ENCODE measurements at regions not wholly inside any gene's neighbourhood (a gene's known extent, or its start where the extent isn't known, plus 50 kb on each side); places are given as distances from the start of the nearest gene placed in this dataset.

DNA sequence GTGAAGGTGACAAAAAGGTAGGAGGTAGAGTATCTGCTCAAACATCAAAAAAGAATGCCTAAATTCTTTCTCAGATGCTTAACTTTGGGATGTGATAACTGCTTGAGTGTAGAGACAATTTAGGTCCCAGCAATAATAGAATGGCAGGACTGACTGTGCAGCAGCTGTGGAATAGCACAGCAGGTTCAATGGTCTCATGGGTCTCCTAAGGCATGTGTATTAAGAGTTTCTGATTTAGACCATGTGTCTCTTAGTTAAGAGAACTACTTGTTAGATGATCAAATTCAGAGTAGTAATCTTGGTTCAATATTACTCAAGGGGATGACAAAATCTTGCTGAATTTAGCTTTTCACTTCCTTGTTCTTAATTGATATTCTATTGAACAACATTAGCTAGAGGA lies 72.0 kb downstream of the ALX1 start:
- no peak for DNase-seq

DNA sequence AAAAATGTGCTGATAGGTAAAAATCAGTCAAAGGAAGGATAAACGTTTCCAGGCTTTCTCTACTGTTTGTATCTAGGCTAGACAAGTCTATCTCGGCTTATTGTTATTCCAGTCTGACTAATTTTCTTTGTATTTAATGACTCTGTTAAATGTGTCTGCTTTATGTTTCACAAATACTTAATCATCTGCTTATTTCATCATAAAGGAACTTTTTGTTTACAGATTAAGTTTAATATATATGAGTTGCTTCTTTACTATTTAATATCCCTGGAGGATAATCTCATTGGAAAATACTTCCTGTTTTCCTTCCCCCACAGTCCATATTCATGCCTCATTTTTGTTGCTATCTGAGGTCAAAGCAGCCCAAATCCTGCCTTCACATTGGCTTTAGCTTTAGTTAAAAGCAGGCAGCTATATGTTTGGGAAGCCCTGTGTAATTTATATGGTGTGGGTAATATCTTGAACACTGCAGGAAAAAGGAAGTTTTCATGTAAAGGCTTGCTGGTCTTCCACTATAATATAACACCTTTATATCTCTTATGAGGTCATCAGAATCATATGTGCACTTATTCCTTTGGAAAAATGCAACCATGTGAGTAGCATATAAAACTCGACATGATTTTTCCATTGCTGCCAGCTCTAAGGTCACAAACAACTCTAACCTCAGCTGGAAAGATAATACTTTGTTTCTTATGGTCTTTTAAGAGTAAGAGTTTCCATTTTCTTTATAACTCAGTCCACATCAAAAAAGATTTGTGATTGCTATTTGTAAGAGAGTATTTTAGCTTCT lies 76.8 kb downstream of the ALX1 start:
- DNase-seq: no peak

DNA sequence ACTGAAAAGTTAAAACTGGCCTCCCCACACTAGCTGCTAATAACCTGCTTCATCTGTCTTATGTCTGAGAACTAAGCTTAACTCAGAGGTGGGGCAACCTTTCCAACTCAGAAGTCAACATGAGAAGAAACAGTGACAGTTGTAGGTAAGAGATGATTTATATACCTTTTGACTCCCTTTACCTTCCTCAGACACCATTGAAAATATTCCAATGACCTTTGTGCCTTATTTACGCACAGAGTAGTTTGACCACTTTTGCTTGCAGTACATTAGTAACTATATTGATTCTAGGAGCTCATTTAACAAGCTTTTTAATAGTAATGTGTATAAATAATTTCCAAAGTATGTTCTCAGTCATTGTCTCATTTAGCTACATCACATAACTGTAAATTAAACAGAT lies 77.6 kb downstream of the ALX1 start:
- DNase-seq: no peak

DNA sequence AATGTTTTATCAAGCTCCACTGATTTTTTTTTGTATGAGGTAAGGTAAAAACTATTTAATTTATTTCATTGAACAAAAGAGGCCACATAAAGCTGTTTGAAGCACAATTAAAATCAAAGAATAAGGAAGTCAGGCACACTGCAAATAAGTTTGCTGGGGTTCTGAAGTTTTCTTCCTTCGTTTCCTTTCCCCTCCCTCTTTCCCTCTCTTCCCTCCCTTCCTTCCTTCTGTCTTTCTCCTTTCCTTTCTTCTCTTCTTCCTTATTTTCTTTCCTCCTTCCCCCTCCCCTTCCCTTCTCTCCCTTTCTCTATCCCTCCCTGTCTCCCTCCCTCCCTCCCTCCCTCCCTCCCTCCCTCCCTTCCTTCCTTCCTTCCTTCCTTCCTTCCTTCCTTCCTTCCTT lies 78.7 kb downstream of the ALX1 start:
- DNase-seq: no peak

DNA sequence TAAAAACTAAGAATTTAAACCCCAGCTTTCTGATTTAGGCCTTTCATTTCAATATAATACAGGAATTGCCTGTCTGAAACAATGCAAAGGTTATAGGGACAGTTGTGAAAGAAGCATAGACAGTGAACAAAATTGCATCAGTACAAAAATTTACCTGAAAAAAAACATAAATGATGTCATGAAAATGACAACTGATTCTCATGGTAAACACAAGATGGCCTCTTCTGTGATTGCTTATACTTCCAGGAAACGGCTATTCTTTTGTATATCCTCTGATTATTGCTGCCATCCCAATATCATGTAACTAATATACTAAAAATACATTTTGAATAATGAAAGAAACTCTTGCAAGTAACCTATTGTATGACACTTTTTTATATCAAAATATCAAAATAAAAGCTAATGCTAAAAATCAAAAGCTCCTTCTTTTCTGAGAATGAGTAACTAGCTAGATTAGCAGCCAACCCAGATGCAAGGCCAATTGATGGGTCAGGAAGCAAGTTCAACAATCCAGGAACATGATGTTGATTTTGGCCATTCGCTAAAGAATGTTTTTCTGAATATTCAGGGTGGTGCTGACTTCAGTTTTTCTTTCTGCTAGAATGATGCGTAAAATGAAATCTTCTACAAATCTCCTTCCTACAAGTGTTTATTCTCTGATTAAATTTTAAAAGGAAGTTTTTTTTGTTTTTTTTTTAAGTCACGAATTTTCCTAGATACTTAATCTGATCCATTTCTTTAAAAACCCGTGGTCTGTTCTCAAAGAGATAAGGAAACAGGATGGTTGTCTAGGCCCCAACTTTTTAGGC lies 83.6 kb downstream of the ALX1 start:
- DNase-seq: no peak

DNA sequence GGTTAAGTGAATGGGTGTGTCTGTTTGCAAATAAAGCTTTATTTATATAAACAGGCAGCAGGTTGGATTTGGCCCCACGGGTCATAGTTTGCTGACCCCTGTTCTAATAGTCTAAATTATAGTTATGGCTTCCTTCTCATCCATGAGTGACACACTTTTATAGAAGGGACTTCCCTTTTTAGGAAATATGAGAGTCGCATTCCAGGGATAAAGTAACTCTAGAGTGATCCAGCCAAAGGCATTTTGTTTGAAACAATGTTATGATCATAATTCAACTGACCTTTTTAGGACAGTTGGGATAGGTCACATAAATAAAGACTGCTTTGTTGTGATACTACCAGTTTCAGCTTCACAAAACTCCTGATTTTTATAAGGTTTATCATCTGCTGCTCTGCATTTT lies 87.9 kb downstream of the ALX1 start:
- no peak for DNase-seq

DNA sequence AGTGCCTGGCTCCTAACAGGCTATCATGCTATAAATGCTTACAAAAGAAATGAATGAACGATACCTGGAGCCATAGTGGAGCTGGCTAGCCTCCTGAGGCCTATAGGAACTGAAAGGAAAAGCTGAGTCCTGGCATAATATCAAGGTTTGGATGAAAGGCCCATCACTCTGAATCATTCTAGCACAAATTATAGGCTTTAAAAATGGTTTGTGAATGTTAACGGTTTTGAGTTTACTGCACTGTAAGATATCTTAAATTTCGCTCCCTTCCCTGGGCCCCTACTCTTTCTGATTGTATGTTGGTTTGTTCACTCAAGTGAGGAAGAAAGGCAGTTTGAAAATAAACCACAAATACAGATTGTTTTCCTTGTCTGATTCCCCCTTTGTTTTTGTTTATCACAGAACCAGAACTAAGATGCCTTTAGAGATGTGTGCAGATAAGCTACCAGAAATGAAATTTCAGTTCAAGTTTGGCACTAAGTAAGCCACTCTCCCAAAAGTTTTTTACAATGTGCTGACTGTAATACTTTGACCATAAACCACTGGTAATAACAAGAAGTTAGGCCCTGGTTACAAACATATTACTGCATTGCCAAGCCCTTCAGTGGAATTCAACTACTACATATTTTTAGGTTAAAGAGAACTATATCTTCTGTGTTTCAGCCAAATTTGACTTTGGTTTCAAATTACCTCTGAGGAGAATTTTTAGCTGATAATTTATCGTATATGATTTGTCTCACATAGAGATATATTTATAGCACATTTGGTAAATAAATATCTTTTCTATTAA lies 89.5 kb downstream of the ALX1 start:
- DNase-seq: no peak

DNA sequence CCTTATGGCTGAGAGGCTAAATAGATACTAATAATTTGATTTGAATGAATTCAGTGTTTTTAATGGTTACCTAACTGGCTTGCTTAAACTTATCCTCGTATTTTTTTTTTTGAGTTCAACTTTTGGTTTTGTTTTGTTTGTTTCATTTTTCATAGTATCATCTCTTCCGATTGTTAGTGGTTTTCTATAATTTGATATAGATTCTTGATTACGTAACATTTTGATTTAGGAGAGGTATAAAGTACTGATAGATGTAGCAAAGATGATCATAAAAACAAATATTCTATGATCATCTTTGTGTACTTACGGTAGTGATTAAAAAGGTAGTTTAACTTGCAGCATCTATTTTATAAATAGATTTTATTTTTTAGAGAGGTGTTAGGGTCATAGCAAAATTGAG lies 93.0 kb downstream of the ALX1 start:
- no peak for DNase-seq

DNA sequence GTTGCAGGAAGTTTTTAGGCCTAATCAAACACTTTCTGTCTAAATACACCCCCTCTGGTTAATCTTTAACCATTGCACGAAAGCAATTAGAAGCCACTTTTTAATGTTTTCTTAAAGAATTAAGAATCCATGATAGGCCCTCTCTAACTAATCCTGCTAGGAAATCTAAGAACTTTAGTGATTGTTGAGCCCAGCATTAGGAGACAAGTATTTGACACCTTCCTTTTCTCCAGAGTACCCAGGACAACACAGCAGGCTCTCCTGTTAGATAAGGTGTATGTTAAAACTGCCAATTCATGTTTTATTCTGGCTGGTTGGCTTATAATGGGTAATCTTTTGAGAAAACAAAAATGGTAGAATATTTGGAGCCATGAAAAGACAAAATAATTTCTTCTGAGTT lies 95.0 kb downstream of the ALX1 start:
- DNase-seq: no peak

DNA sequence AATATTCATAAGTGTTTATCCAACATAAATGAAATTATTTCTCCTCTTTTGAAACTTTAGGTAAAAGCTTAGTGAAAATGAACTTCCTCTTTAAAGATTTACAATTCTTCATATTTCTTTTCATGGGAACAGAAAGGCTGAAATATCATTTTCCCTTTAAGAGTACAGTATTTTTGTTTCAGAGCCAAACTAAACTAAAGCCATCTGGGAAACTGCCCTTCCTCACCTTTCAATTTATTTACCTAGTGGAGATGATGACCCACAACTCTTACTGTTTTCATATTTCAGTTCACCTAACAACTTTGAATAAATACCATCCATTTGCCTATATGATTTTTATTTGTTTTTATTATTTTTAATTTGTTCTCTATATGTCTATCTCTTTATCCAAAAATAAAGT lies 105.4 kb downstream of the ALX1 start:
- no peak for DNase-seq

DNA sequence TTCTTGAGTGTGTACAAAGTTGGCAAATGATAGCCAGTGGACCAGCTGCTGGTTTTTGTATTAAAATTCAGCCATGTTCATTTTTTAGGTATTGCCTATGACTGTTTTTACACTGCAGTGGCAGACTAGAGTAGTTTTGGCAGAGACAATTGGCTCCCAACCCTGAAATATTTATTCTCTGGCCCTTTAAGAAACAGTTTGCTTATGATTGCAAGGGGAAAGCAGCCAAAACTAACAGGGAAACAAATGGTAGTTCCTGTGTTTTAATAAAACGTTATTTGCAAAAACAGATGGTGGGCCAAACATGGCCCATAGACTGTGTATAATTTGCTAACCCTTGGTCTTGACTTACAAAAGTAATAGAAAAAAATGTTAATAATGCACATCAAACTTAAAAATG lies 110.2 kb downstream of the ALX1 start:
- peak; percentile 55 to 80 for DNase-seq

DNA sequence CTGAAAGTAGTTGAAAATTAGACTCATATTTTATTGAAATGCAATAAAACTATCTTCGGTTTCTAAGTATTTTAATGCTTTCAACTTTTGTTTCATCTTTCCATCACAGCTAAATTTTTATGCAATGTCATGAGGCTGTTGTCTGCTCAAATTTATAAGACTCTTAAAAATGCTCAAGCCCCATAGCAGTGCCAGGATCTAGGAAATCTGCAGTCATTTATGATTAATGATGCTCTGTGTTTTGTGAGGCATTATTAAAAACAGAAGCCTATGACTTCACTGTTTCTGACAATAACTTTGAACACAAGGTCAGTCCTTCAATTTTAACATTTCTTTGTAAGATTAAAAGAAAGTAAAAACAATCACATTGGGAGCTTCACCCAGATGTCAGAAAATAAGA lies 112.5 kb downstream of the ALX1 start:
- DNase-seq: no peak

DNA sequence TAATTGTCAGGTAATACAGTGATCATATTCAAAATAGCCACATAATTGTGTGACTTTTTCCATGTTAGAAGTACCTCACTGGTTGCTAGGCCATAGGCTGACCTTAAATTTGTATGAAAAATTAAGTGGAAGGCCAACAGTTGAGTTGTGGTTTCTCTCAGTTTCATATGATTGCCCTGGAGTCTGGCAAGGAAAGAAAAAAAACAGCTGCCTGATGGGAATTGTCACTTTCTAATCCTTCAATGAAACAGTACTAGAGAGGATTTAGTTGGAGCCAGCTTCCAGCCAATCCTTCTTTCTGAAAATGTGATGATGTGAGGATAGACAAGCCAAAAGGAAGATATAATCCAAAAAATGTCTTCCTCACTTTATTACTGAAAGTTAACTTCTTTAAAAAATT lies 113.6 kb downstream of the ALX1 start:
- DNase-seq: no peak

DNA sequence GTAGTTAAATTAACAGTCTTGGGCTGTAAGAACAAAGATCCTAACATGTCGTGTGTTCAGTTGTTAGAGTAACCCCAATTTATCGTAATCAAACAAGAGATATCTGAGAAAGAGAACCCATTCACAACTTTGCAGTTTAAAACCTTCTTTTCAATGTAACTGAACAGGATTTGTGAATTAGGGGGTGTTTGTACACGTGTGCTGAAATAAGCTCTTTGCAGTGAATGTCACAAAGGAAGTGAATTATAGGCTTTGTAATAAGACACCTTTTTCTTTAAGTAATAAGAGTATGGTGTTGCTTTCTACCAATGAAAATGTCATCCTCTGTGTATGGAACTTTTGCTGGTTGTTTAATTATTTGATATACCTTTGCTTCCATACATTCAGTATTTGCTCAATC lies 114.0 kb downstream of the ALX1 start:
- no peak for DNase-seq

DNA sequence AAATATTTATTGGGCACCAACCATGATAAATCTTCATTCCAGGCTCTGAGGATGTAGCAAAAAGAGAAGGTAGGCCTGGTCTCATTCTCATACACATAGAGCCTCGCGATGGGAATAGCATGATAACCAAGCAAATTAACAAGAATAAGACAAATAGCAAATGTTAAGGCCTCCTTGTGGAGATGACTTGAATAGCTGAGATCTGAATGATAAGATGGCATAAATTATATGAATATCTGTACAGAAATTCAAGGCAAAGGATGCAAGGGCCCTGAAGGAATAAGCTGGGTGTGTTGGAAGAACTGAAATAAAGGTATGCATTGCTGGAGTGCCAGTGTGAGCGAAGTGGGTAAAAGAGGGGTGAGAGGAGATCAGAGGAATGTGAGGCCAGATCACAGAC lies 114.8 kb downstream of the ALX1 start:
- no peak for DNase-seq

DNA sequence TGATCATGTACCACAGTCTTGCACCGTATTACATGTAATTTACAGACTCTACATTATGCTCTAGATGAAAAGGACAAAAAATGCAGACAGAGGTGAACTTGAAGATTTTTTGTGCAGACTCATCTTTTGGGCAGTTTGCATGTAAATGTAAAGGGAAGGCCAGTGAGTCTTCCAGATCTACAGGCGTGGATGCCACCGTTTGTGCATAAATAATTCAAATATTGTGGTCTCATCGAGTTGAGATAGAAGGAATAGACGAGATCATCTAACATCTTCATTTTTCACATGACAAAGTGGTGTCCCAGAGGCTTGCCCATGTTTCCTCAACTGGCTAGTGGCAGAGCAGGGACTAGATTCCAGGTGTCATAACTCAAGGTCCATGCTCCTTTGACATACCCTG lies 125.2 kb downstream of the ALX1 start:
- DNase-seq: no peak

DNA sequence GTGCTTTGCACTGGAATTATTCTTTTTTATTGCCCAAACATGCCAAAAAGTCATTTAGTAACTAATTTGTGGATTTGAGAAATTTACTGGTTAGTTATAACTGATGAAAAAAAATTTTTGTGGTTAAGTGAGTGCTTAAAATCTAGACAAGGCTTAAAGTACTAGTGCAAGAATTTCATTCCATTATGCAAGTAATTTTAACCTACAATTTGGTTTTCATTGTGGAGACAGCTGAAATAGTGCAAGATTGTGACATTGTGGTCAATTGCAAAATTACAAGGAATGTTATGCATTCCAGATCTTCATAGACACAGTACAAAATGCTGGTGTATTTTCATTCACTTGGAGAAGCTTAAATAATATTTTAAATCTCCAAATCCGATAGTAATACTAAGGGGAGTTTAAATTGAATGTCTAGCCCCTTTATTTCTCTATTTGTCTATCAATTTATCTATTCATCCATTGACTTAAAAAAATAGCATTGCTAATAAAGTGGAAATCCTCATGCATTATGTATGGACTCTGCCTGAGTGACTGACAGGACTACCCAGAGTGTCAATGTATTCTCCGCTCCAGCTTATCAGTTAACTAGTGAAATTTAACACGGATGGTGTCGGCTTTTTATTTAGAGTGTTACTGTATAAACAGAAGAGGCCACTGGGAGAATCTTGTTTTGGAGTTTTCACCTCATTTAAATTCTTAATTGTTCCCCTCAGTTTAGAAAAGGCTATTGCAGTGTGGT lies 125.9 kb downstream of the ALX1 start:
- DNase-seq: no peak

DNA sequence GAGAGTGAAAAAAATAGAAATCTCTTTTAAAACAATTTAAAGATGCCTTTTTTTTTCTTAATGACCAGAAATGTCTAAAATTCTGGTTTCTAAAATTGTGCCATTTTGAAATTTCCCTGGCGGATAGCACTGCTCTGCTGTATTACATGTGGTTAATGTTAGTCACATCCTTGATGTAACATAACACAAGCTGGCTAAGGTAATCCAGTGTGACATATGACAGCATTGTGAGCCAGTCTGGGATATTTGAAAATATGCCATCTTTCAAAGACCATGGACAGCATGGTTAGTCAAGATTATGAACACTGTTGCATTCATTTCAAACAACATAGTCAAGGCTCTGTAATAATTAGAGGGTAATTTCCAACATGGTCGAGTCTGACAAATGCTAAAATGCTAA lies 133.2 kb downstream of the ALX1 start:
- DNase-seq: no peak

DNA sequence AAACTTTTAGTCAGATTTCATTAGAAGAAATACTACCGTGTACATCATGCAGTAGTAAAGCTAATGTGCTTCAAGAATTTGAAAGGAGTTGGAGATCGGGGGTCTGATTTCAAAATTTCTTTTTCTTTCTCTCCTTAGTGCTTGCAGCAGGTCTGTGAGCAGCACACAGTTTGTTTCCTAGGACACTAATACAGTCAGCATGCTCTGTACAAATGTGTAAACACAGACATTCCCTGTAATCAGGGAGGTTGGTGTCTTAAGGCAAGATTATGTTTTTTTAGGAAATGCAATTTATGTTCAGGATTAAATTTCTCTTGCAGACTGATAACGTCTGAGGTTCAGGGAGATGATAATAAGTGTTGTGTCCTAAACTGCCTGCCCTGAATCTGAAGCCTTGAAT lies 142.7 kb downstream of the ALX1 start:
- DNase-seq: no peak

DNA sequence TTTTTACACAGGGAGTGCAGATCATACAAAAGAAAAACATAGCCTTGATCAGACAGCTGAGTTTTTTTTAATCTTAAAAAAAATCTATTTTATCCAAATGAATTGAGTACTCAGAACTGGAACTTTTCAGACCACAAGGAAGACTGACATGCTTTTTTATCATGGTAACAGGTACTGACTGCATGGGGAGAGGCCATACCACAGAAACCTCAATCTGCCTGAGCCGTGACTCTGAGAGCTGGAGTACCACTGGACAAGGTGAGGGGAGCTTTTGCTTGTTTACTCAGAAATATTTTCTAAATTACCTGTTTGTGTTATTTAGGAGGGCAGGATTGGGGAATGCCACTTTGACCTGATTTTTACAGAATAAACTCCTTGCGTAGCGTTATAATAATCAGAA lies 143.9 kb downstream of the ALX1 start:
- DNase-seq: no peak

DNA sequence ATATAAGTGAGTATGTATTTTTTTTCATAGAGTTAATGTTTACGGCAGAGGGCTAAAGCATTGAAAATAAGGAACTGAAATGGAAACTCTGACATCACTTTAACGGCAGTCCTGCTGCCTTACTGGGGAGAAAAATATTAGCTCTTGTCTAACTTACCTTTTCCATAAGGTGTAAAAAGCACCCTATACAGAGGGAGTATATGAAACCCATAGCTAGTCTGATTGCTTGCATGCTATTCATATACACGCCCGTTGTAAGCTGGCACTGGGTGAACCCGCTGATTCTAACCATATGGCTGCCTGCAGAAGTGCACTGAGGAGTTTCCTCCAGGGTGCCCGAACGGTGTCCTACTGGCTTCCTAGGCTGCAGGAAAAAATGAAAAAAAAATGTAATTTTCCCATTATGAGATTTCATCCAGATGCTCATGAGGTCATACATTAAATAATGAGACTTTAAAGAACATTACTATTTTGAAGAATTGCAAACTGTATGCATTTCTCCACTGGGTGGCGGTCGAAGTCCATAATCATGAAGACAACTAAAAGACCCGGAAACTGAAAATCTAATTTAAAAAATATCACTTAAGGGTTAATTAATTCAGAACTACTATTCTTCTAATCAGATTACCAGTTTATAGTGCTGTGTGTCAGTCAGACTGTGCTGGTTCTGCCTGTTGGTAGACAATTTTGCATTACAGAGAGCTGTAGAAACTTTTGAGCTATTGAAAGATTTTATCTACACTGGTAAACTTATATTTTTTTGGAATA lies 144.7 kb downstream of the ALX1 start:
- peak in 1 of 2 experiments; percentile 35 for DNase-seq

DNA sequence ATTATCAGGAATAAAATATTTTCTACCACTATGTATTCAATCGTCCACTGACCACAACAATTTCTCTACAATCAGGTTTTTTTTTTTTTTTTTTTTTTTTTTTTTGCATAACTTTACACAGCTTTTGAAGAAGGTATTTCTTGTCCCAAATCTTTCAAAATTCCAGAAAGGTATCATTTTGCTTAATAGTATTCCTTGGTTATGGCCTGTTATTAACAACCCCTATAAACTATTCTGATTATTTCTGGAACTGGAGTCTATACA lies 145.3 kb downstream of the ALX1 start:
- no peak for DNase-seq

DNA sequence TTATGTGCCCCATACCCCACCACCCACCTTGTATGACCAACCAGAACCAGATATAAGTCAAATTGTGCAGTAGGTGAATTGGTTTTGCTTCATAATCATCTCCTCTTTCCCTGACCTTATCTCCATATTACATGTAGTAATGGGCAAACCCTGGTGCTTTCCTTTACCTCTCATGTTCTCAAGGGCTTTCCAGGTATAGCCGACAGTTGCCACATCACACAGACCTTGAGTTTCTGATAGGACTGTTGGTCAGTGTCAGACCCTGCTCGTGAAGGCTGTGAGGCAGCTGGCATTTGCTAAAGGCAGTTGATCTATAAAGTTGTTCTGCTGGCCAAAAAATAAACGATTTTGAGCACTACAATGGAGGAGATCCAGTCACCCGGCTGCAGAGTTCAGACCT lies 145.9 kb downstream of the ALX1 start:
- DNase-seq: no peak

Measured in NCI-H446 (cell line).